K562 (cell line): ENCODE measurements at regions not wholly inside any gene's neighbourhood (a gene's known extent, or its start where the extent isn't known, plus 50 kb on each side); places are given as distances from the start of the nearest gene placed in this dataset.

ENCODE experiments used
- ATAC-seq: fragments of 200-7000 bp; cut with Tn5 transposase; 3 replicates; pipeline ENCODE4 v1.9.1; 2020; ENCODE audit warnings: moderate library complexity
- BruUV-seq: library from RNA; stranded (reverse); fragments of 400-500 nt; replicated peaks from 2 replicates; lab custom pipeline; 2021; lab: Mats Ljungman, UMichigan
- CTCF ChIA-PET: fragments of 300-600 bp; formaldehyde crosslinking; extraction: SDS; loops from one replicate; lab custom pipeline; 2021; ENCODE audit warnings: low intra/inter-chr PET ratio; lab: Yijun Ruan, JAX
- POLR2A ChIA-PET: fragments of 300-600, 350-650 bp; sonication (Branson Sonifier 250); formaldehyde crosslinking; extraction: SDS; loops from one replicate; lab custom pipeline; 2021; ENCODE audit warnings: antibody characterized with exemption, inconsistent platforms; lab: Yijun Ruan, JAX
- DNase-seq, 4 experiments: peaks; one replicate each; pipeline versions ENCODE4 v3.0.0 to v3.0.0-alpha.2; 2011 to 2018; ENCODE audit warnings: low spot score in 3 of 4, mixed read lengths in 3 of 4; ENCODE audit errors: extremely low read depth in 1 of 4
- FAIRE-seq: peaks from 2 replicates; lab custom pipeline; 2011; peaks lifted over from hg19 to GRCh38; lab: Jason Lieb, UNC
- H2AFZ ChIP-seq: 2 replicates; pipeline ENCODE4 v1.6.0; 2011; ENCODE audit warnings: low read depth, low read length, control low read depth, inconsistent platforms
- H3K27ac ChIP-seq: fragments of 200-600 bp; 3 replicates; pipeline ENCODE4 v1.8.0; 2011; ENCODE audit warnings: low read depth, mild to moderate bottlenecking, control low read depth, inconsistent platforms, low read length, moderate library complexity, mixed read lengths; ENCODE audit errors: extremely low read depth
- H3K27me3 ChIP-seq, 2 experiments: fragments of 300-600 bp in 1 of 2; 2 replicates in 1 of 2; 3 replicates in 1 of 2; pipeline versions ENCODE4 v1.6.0 to v1.8.0; 2011; ENCODE audit warnings: inconsistent platforms in 2 of 2, low read length in 2 of 2, mild to moderate bottlenecking in 1 of 2, mixed read lengths in 1 of 2, moderate library complexity in 1 of 2; ENCODE audit not compliant: control insufficient read depth in 2 of 2, insufficient read depth in 2 of 2
- H3K36me3 ChIP-seq: fragments of 300-600 bp; 3 replicates; pipeline ENCODE4 v1.8.0; 2011; ENCODE audit warnings: mild to moderate bottlenecking, low read length, inconsistent platforms; ENCODE audit not compliant: control insufficient read depth, insufficient read depth
- H3K4me1 ChIP-seq, 2 experiments: fragments of 200-600 bp in 1 of 2; replicated peaks in 1 of 2; 2 replicates in 1 of 2; 3 replicates in 1 of 2; pipeline versions ENCODE4 v1.5.1 to v1.8.0; 2011; ENCODE audit warnings: inconsistent platforms in 2 of 2, low read length in 2 of 2, mild to moderate bottlenecking in 1 of 2, mixed read lengths in 1 of 2, moderate library complexity in 1 of 2; ENCODE audit not compliant: control insufficient read depth in 2 of 2, insufficient read depth in 2 of 2
- H3K4me2 ChIP-seq: 2 replicates; pipeline ENCODE4 v1.6.1; 2011; ENCODE audit warnings: low read length, control low read depth, inconsistent platforms, mixed read lengths; ENCODE audit not compliant: insufficient read depth
- H3K4me3 ChIP-seq: fragments of 200-600 bp; sonication (generic), shearing (Covaris generic); 2 replicates; pipeline ENCODE4 v1.5.1; 2016; ENCODE audit warnings: control low read depth, inconsistent platforms
- H3K79me2 ChIP-seq: fragments of 200-600 bp; 3 replicates; pipeline ENCODE4 v1.8.0; 2011; ENCODE audit warnings: low read length, inconsistent platforms; ENCODE audit not compliant: control insufficient read depth, insufficient read depth
- H3K9ac ChIP-seq, 2 experiments: 2 replicates each; pipeline versions ENCODE4 v1.6.0 to v1.6.1; 2011; ENCODE audit warnings: low read depth in 2 of 2, low read length in 2 of 2, control low read depth in 1 of 2, inconsistent platforms in 1 of 2, mild to moderate bottlenecking in 1 of 2, mixed read lengths in 1 of 2; ENCODE audit not compliant: insufficient read depth in 1 of 2
- H3K9me1 ChIP-seq: one replicate; pipeline ENCODE4 v1.6.0; 2011; ENCODE audit warnings: inconsistent platforms, mild to moderate bottlenecking, low read length, moderate library complexity; ENCODE audit not compliant: control insufficient read depth, insufficient read depth
- H3K9me3 ChIP-seq: replicated peaks from 2 replicates; pipeline ENCODE4 v1.5.1; 2011; ENCODE audit warnings: low read depth, low read length, inconsistent platforms; ENCODE audit not compliant: control insufficient read depth, insufficient read depth
- H4K20me1 ChIP-seq: replicated peaks from 2 replicates; pipeline ENCODE4 v1.6.1; 2011; ENCODE audit warnings: low read length, inconsistent platforms, mixed read lengths; ENCODE audit not compliant: control insufficient read depth, insufficient read depth
- BMI1 ChIP-seq: fragments of 150-350 bp; IDR thresholded peaks from 2 replicates; pipeline ENCODE4 v1.6.1; 2014; ENCODE audit warnings: low read length
- E2F3 ChIP-seq: fragments of 250-450 bp; sonication (Bioruptor Pico); IDR thresholded peaks from 2 replicates; pipeline ENCODE4 v1.4.0; 2020; ENCODE audit warnings: mild to moderate bottlenecking
- FOXJ2 ChIP-seq: fragments of 200-800 bp; sonication (Bioruptor generic); IDR thresholded peaks from 2 replicates; pipeline ENCODE4 v1.6.1; 2016; ENCODE audit warnings: missing genetic modification characterization, missing compliant biosample characterization
- GABPB1 ChIP-seq: sonication (generic); formaldehyde crosslinking; IDR thresholded peaks from 2 replicates; pipeline ENCODE4 v1.8.0; 2022; ENCODE audit warnings: mild to moderate bottlenecking, missing genetic modification reagents
- KLF1 ChIP-seq: fragments of 450-650 bp; IDR thresholded peaks from 2 replicates; pipeline ENCODE4 v1.6.1; 2016; ENCODE audit warnings: missing genetic modification characterization, missing compliant biosample characterization
- NCOA4 ChIP-seq: fragments of 450-650 bp; IDR thresholded peaks from 2 replicates; pipeline ENCODE4 v1.6.1; 2018; ENCODE audit warnings: mild to moderate bottlenecking; ENCODE audit not compliant: partially characterized antibody
- POLR2H ChIP-seq: IDR thresholded peaks from 2 replicates; pipeline ENCODE4 v1.6.1; 2016; ENCODE audit warnings: missing genetic modification characterization, low read depth, mild to moderate bottlenecking, control low read depth, missing compliant biosample characterization, moderate library complexity
- RB1 ChIP-seq: fragments of 450-650 bp; IDR thresholded peaks from 2 replicates; pipeline ENCODE4 v1.6.1; 2017; ENCODE audit warnings: low read depth, mild to moderate bottlenecking
- RBBP5 ChIP-seq: fragments of 200-600 bp; sonication (generic); IDR thresholded peaks from 2 replicates; pipeline ENCODE4 v1.6.1; 2012; ENCODE audit warnings: borderline replicate concordance, mild to moderate bottlenecking, low read length, control low read depth, inconsistent platforms; ENCODE audit not compliant: insufficient read depth, poor library complexity, severe bottlenecking
- SRSF9 ChIP-seq: fragments of 200-400 bp; formaldehyde crosslinking; IDR thresholded peaks from 2 replicates; pipeline ENCODE4 v1.6.1; 2017; ENCODE audit warnings: low read depth, low read length, borderline replicate concordance
- ZNF79 ChIP-seq: fragments of 250-450 bp; sonication (Bioruptor Pico); IDR thresholded peaks from 2 replicates; pipeline ENCODE4 v1.4.0; 2020; ENCODE audit warnings: low read depth, mild to moderate bottlenecking, moderate library complexity
- WGBS: fragments of 100-300 bp; shearing (Covaris generic); methylation state at CpG from one replicate; pipeline ENCODE4 v1.1.6; 2016; ENCODE audit warnings: low coverage, mixed read lengths; ENCODE audit not compliant: insufficient coverage; ENCODE audit errors: missing lambda C conversion rate; 5-methylcytosine and 5-hydroxymethylcytosine counted together
- in situ Hi-C: fragments of 300-500 bp; cut with MboI; formaldehyde crosslinking; loops from 4 replicates; pipeline ENCODE4 v1.15.0; 2018; ENCODE audit warnings: inconsistent platforms, mixed read lengths
- intact Hi-C: fragments of 100-400 bp; cut with micrococcal nuclease; formaldehyde crosslinking; loops from 2 replicates; pipeline ENCODE4 v1.14.2; 2022
- TF ChIP-seq, protein P1 (sequence below): fragments of 450-650 bp; formaldehyde crosslinking; IDR thresholded peaks from 2 replicates; pipeline ENCODE4 v1.4.0; 2020; ENCODE audit warnings: mild to moderate bottlenecking, moderate library complexity
- TF ChIP-seq, protein P2 (sequence below): sonication (generic); formaldehyde crosslinking; IDR thresholded peaks from 2 replicates; pipeline ENCODE4 v1.8.1; 2022; ENCODE audit warnings: missing genetic modification reagents
- TF ChIP-seq, protein P3 (sequence below): conservative IDR thresholded peaks from 2 replicates; pipeline ENCODE4 v1.6.1; 2011; ENCODE audit warnings: low read depth, mild to moderate bottlenecking, low read length; ENCODE audit not compliant: control insufficient read depth
- TF ChIP-seq, protein P4 (sequence below), 2 experiments: IDR thresholded peaks; 2 replicates each; pipeline ENCODE4 v1.6.1; 2011; ENCODE audit warnings: borderline replicate concordance in 1 of 2, control low read depth in 1 of 2, low read depth in 1 of 2, low read length in 1 of 2, mild to moderate bottlenecking in 1 of 2, mixed read lengths in 1 of 2, moderate library complexity in 1 of 2; ENCODE audit not compliant: insufficient read depth in 1 of 2, insufficient read length in 1 of 2, poor library complexity in 1 of 2, severe bottlenecking in 1 of 2; ENCODE audit errors: extremely low read depth in 1 of 2
- TF ChIP-seq, protein P5 (sequence below): fragments of 450-650 bp; conservative IDR thresholded peaks from 2 replicates; pipeline ENCODE4 v1.6.1; 2016; ENCODE audit warnings: missing genetic modification characterization, low read depth, mild to moderate bottlenecking, control low read depth, missing compliant biosample characterization

DNA sequence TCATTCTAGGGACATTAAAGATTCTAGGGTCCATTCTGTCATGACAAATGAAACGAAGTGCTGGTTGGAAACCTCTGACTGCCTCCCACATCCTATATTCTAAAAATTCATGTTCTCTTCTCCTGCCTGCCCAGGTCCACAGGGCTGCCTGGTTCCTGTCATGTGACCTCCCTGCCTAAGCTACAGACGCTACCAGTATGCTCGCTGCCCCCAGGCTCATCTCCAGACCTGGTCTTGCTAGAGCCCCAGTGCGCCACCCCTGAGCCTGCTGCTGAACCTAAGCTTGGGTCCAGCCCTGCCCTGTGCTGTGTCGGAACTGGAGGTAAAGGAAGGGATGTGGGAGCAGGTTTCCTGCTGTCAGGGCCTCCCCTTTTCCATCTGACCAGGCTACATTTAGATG, 231.6 kb upstream of the CDH5 start:
- H3K4me3 ChIP-seq: no peak overlapping the region
- FAIRE-seq: no peak
- H3K27ac ChIP-seq: no peak overlapping the region
- intact Hi-C loops (no loop called here), in situ Hi-C loops (no loop called here)
- H3K9me1 ChIP-seq: no peaks in the 10 kb centered on the region
- no peaks in the 10 kb centered on the region; the same call in 1 of the 2 replicates for H4K20me1 ChIP-seq
- H2AFZ ChIP-seq: no peak overlapping the region
- no peak overlapping the region for H3K4me2 ChIP-seq
- no peaks in the 10 kb centered on the region for H3K79me2 ChIP-seq
- H3K9ac ChIP-seq: no peak overlapping the region
- no peaks in the 10 kb centered on the region for H3K36me3 ChIP-seq
- WGBS: 0% methylated on average over 5 of the region's 5 CpGs
- peaks cover 0 to 5% of the 10 kb centered on the region in 2 experiments; a peak in 1 of 5 replicates for H3K27me3 ChIP-seq
- no peaks in the 10 kb centered on the region for H3K4me1 ChIP-seq
- no peak for ATAC-seq
- no TSS peak for BruUV-seq
- no peak for DNase-seq
- ChIA-PET POLR2A (interaction anchor here (0.6 to 0.8 kb wide), 2 partner anchors 20 to 96 kb away, joined by 3 read pairs; no protein-coding TSS in a partner anchor), CTCF (no interaction called here)
- no peaks in the 10 kb centered on the region for H3K9me3 ChIP-seq
- TF ChIP-seq GABPB1 (CRISPR knock-in tag) (no peak), NCOA4 (no peak), KLF1 (tag) (no peak), BMI1 (no peak), RBBP5 (no peak), RB1 (no peak), SRSF9 (no peak), FOXJ2 (tag) (no peak), ZNF79 (no peak), E2F3 (CRISPR knock-in tag) (no peak), POLR2H (tag) (no peak)
- TF ChIP-seq, protein P1, sequence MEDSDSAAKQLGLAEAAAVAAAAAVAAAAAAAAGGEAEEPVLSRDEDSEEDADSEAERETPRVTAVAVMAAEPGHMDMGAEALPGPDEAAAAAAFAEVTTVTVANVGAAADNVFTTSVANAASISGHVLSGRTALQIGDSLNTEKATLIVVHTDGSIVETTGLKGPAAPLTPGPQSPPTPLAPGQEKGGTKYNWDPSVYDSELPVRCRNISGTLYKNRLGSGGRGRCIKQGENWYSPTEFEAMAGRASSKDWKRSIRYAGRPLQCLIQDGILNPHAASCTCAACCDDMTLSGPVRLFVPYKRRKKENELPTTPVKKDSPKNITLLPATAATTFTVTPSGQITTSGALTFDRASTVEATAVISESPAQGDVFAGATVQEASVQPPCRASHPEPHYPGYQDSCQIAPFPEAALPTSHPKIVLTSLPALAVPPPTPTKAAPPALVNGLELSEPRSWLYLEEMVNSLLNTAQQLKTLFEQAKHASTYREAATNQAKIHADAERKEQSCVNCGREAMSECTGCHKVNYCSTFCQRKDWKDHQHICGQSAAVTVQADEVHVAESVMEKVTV: no peak
- TF ChIP-seq, protein P2, sequence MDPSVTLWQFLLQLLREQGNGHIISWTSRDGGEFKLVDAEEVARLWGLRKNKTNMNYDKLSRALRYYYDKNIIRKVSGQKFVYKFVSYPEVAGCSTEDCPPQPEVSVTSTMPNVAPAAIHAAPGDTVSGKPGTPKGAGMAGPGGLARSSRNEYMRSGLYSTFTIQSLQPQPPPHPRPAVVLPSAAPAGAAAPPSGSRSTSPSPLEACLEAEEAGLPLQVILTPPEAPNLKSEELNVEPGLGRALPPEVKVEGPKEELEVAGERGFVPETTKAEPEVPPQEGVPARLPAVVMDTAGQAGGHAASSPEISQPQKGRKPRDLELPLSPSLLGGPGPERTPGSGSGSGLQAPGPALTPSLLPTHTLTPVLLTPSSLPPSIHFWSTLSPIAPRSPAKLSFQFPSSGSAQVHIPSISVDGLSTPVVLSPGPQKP (CRISPR knock-in tag): no peak
- TF ChIP-seq, protein P3, sequence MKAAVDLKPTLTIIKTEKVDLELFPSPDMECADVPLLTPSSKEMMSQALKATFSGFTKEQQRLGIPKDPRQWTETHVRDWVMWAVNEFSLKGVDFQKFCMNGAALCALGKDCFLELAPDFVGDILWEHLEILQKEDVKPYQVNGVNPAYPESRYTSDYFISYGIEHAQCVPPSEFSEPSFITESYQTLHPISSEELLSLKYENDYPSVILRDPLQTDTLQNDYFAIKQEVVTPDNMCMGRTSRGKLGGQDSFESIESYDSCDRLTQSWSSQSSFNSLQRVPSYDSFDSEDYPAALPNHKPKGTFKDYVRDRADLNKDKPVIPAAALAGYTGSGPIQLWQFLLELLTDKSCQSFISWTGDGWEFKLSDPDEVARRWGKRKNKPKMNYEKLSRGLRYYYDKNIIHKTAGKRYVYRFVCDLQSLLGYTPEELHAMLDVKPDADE: no peak
- TF ChIP-seq, protein P4, sequence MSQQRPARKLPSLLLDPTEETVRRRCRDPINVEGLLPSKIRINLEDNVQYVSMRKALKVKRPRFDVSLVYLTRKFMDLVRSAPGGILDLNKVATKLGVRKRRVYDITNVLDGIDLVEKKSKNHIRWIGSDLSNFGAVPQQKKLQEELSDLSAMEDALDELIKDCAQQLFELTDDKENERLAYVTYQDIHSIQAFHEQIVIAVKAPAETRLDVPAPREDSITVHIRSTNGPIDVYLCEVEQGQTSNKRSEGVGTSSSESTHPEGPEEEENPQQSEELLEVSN (IDR thresholded peaks at IDR 0.05; ENCODE audit: borderline replicate concordance in 1 of 2, extremely low read depth in 1 of 2, insufficient read depth in 1 of 2, insufficient read length in 1 of 2, low read depth in 1 of 2, low read length in 1 of 2, poor library complexity in 1 of 2, severe bottlenecking in 1 of 2): no peak
- TF ChIP-seq, protein P5, sequence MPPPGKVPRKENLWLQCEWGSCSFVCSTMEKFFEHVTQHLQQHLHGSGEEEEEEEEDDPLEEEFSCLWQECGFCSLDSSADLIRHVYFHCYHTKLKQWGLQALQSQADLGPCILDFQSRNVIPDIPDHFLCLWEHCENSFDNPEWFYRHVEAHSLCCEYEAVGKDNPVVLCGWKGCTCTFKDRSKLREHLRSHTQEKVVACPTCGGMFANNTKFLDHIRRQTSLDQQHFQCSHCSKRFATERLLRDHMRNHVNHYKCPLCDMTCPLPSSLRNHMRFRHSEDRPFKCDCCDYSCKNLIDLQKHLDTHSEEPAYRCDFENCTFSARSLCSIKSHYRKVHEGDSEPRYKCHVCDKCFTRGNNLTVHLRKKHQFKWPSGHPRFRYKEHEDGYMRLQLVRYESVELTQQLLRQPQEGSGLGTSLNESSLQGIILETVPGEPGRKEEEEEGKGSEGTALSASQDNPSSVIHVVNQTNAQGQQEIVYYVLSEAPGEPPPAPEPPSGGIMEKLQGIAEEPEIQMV: no peak
